ENCODE measurements at regions not wholly inside any gene's neighbourhood (a gene's known extent, or its start where the extent isn't known, plus 50 kb on each side); places are given as distances from the start of the nearest gene placed in this dataset.

- no peak for TF ChIP-seq ZNF70 (CRISPR knock-in tag; IDR thresholded peaks at IDR 0.05)
- no peak for TF ChIP-seq ARNTL (CRISPR knock-in tag; IDR thresholded peaks at IDR 0.05; ENCODE audit: borderline replicate concordance, low read depth)
- TF ChIP-seq RARB (CRISPR knock-in tag; IDR thresholded peaks at IDR 0.05): no peak
- TF ChIP-seq ZC3H10 (CRISPR knock-in tag; IDR thresholded peaks at IDR 0.05): no peak
- no peak for TF ChIP-seq ZFP30 (CRISPR knock-in tag; IDR thresholded peaks at IDR 0.05)
Observed at GRCh38 chr1:199832451-199832850, 195.1 kb upstream of the NR5A2 start.
